Cardiac fibroblast (primary cell): ENCODE measurements at regions not wholly inside any gene's neighbourhood (a gene's known extent, or its start where the extent isn't known, plus 50 kb on each side); places are given as distances from the start of the nearest gene placed in this dataset.

Experiments used
- DNase-seq, 2 donors: peaks; one replicate each; pipeline versions ENCODE4 v3.0.0 to v3.0.0-alpha.2; 2010; ENCODE audit warnings: low read depth in 2 of 2
- H3K4me3 ChIP-seq, 2 donors: replicated peaks in 1 of 2; 1 replicate in 1 of 2; 2 replicates in 1 of 2; pipeline ENCODE4 v1.5.1; 2011; ENCODE audit warnings: low read depth in 2 of 2, low read length in 2 of 2, mild to moderate bottlenecking in 2 of 2, moderate library complexity in 1 of 2
- CTCF ChIP-seq: IDR thresholded peaks from one replicate; pipeline ENCODE4 v1.5.1; 2011; ENCODE audit warnings: low read depth, mild to moderate bottlenecking, low read length, inconsistent platforms

GRCh38 chr3:164452707-164453106 is 625.6 kb downstream of the SI start:
- H3K4me3 ChIP-seq, result peak overlapping the region in 1 of 2 donors; percentile 11
- no peak for TF ChIP-seq CTCF

GRCh38 chr3:164451072-164451910 is 627.0 kb downstream of the SI start:
- DNase-seq, result peak; percentile 1 to 65
- H3K4me3 ChIP-seq, result peak overlapping the region in 1 of 2 donors; percentile 46
- no peak for TF ChIP-seq CTCF

More at GRCh38 chr3:164452707-164453106, 625.6 kb downstream of the SI start:
- peak in 1 of 2 donors; percentile 66 for DNase-seq

GRCh38 chr3:164450276-164450905 is 627.9 kb downstream of the SI start:
- DNase-seq, result peak; percentile 10 to 79
- TF ChIP-seq CTCF, result no peak
- H3K4me3 ChIP-seq, result peak overlapping the region in 1 of 2 donors; percentile 19

- DNase-seq, result peak in 1 of 2 donors; percentile 1
- TF ChIP-seq CTCF, result no peak
- no peak overlapping the region for H3K4me3 ChIP-seq
Measured at GRCh38 chr3:164419220-164419619, 659.1 kb downstream of the SI start.

GRCh38 chr3:164418414-164418813 is 659.9 kb downstream of the SI start:
- TF ChIP-seq CTCF, result no peak
- DNase-seq, result no peak
- no peak overlapping the region for H3K4me3 ChIP-seq

GRCh38 chr3:164417955-164418354 is 660.3 kb downstream of the SI start:
- no peak overlapping the region for H3K4me3 ChIP-seq
- no peak for DNase-seq
- TF ChIP-seq CTCF, result no peak
